Sigmoid colon (tissue), 6 donors: ENCODE measurements at regions not wholly inside any gene's neighbourhood (a gene's known extent, or its start where the extent isn't known, plus 50 kb on each side); places are given as distances from the start of the nearest gene placed in this dataset.

Experiments
- DNase-seq: peaks from one replicate; pipeline ENCODE4 v3.0.0-alpha.2; 2019
- H3K27ac ChIP-seq, 4 donors: fragments of 200-600 bp; sonication (generic); one replicate each; pipeline ENCODE4 v1.5.1; 2016 to 2019; ENCODE audit warnings: mild to moderate bottlenecking in 1 of 4
- H3K27me3 ChIP-seq, 3 donors: fragments of 200-600 bp; sonication (generic); one replicate each; pipeline ENCODE4 v1.5.1; 2019; ENCODE audit warnings: mild to moderate bottlenecking in 1 of 3
- H3K36me3 ChIP-seq, 4 donors: fragments of 200-600 bp; sonication (generic); one replicate each; pipeline ENCODE4 v1.5.1; 2016 to 2019
- H3K4me1 ChIP-seq, 4 donors: fragments of 200-600 bp; sonication (generic); one replicate each; pipeline ENCODE4 v1.5.1; 2017 to 2019
- H3K4me3 ChIP-seq, 4 donors: fragments of 200-600 bp; sonication (generic); one replicate each; pipeline ENCODE4 v1.5.1; 2017 to 2019; ENCODE audit warnings: mild to moderate bottlenecking in 2 of 4, moderate library complexity in 1 of 4
- H3K9me3 ChIP-seq, 4 donors: fragments of 200-600 bp in 3 of 4; sonication (generic) in 3 of 4; one replicate each; pipeline versions ENCODE4 v1.5.1 to v1.6.1; 2013 to 2019
- EP300 ChIP-seq, 4 donors: sonication (generic); formaldehyde crosslinking; IDR thresholded peaks; one replicate each; pipeline ENCODE4 v1.6.1; 2017; ENCODE audit warnings: antibody characterized with exemption in 4 of 4
- POLR2A ChIP-seq, 2 donors: fragments of 450-650 bp; IDR thresholded peaks; one replicate each; pipeline ENCODE4 v1.6.1; 2016; ENCODE audit warnings: antibody characterized with exemption in 2 of 2, mild to moderate bottlenecking in 2 of 2, moderate library complexity in 2 of 2
- POLR2AphosphoS5 ChIP-seq, 4 donors: sonication (generic); formaldehyde crosslinking; IDR thresholded peaks; one replicate each; pipeline ENCODE4 v1.6.1; 2017; ENCODE audit warnings: antibody characterized with exemption in 4 of 4
- WGBS, 2 donors: extraction: QIAGEN DNeasy Blood & Tissue Kit; methylation state at CpG; one replicate each; pipeline ENCODE4 v1.1.7; 2013; 5-methylcytosine and 5-hydroxymethylcytosine counted together
- intact Hi-C: fragments of 100-400 bp; cut with DNase I; formaldehyde crosslinking; loops from one replicate; pipeline ENCODE4 v1.15.1; 2023
- TF ChIP-seq, protein P1 (sequence below), 4 experiments: fragments of 450-650 bp in 3 of 4; fragments of 200-600 bp in 1 of 4; IDR thresholded peaks; one replicate each; pipeline ENCODE4 v1.5.1; 2016 to 2019; ENCODE audit warnings: antibody characterized with exemption in 4 of 4, mild to moderate bottlenecking in 3 of 4, moderate library complexity in 2 of 4
- donor health status: healthy with polysubstance abuse.
- donor health status: healthy.

DNA sequence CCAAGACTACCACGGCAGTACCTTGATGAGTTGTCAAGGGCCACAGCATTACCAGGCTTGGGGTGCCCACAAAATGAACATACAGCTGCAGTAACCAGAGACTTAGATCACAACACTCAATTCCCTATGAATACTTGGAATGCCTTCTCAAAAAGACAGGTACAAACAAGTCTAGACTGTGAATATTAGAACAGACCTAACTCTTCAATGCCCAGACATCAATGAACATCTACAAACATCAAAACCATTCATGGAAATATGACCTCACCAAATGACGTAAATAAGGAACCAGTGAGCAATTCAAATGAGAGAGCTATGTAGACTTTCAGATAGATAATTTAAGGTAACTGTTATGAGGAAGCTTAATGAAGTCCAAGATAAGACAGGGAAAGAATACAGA, 185.1 kb upstream of the POU1F1 start:
- TF ChIP-seq EP300 (IDR thresholded peaks at IDR 0.05) (no peak), POLR2A (IDR thresholded peaks at IDR 0.05) (no peak), POLR2AphosphoS5 (IDR thresholded peaks at IDR 0.05) (no peak)
- TF ChIP-seq, protein P1, sequence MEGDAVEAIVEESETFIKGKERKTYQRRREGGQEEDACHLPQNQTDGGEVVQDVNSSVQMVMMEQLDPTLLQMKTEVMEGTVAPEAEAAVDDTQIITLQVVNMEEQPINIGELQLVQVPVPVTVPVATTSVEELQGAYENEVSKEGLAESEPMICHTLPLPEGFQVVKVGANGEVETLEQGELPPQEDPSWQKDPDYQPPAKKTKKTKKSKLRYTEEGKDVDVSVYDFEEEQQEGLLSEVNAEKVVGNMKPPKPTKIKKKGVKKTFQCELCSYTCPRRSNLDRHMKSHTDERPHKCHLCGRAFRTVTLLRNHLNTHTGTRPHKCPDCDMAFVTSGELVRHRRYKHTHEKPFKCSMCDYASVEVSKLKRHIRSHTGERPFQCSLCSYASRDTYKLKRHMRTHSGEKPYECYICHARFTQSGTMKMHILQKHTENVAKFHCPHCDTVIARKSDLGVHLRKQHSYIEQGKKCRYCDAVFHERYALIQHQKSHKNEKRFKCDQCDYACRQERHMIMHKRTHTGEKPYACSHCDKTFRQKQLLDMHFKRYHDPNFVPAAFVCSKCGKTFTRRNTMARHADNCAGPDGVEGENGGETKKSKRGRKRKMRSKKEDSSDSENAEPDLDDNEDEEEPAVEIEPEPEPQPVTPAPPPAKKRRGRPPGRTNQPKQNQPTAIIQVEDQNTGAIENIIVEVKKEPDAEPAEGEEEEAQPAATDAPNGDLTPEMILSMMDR (IDR thresholded peaks at IDR 0.05): no peak
- no peaks in the 10 kb centered on the region for H3K36me3 ChIP-seq
- intact Hi-C loops: no loop called here
- DNase-seq: no peak
- no peak overlapping the region for H3K4me3 ChIP-seq
- no peaks in the 10 kb centered on the region for H3K9me3 ChIP-seq
- WGBS, 2 donors: 93 to 96% methylated on average over 2 of the region's 2 CpGs
- H3K27me3 ChIP-seq: no peaks in the 10 kb centered on the region
- no peak overlapping the region for H3K27ac ChIP-seq
- H3K4me1 ChIP-seq: no peaks in the 10 kb centered on the region

DNA sequence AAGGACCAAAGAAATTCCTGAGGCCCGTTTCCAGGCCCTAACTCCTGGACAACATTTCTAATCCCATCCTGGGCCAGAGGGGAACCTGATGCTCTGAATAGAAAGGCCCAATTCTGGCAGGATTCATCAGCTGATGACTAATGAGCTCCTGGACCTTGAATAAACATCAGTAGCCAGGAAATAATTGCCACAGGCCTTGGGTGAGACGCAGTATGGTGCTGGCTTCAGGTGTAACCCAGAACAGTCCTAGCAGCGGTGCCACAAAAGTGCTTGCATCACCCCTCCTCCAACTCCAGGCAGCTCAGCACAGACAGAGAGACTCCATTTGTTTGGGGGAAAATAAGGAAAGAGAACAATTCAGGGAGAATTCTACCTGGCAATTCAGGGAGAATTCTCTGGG, 184.7 kb upstream of the POU1F1 start:
- no peaks in the 10 kb centered on the region for H3K9me3 ChIP-seq
- no peaks in the 10 kb centered on the region for H3K36me3 ChIP-seq
- no peaks in the 10 kb centered on the region for H3K4me1 ChIP-seq
- intact Hi-C loops: no loop called here
- H3K4me3 ChIP-seq: no peak overlapping the region
- H3K27me3 ChIP-seq: no peaks in the 10 kb centered on the region
- TF ChIP-seq POLR2AphosphoS5 (IDR thresholded peaks at IDR 0.05) (no peak), POLR2A (IDR thresholded peaks at IDR 0.05) (no peak), EP300 (IDR thresholded peaks at IDR 0.05) (no peak)
- TF ChIP-seq, protein P1 (IDR thresholded peaks at IDR 0.05): no peak
- WGBS, 2 donors: 83 to 90% methylated on average over 3 of the region's 3 CpGs
- no peak for DNase-seq
- H3K27ac ChIP-seq: no peak overlapping the region

DNA sequence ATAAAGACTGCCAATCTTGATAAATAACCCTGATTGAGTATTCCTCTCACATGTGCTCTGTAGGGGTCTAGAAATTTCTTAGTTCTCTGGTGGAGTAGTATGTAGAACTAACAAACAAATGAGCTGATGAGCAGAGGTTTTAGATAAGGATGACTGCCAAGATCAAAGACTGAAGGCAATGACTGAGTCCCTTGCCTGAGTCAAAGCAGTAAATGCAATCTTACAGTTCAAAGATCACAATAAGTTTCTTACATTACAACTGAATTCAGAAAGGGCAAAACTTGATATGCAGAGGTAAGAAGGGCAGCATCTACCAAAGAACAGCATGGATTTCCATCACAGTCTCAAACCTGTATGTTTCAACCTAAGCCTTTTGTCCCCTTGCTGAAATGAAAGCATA, 172.2 kb upstream of the POU1F1 start:
- Histone ChIP-seq H3K9me3 (no peaks in the 10 kb centered on the region), H3K27me3 (no peaks in the 10 kb centered on the region), H3K4me1 (no peaks in the 10 kb centered on the region), H3K36me3 (no peaks in the 10 kb centered on the region), H3K27ac (no peak overlapping the region), H3K4me3 (no peak overlapping the region)
- TF ChIP-seq POLR2AphosphoS5 (IDR thresholded peaks at IDR 0.05) (no peak), POLR2A (IDR thresholded peaks at IDR 0.05) (no peak), EP300 (IDR thresholded peaks at IDR 0.05) (no peak)
- TF ChIP-seq, protein P1 (IDR thresholded peaks at IDR 0.05): no peak
- no peak for DNase-seq
- intact Hi-C loops: no loop called here

DNA sequence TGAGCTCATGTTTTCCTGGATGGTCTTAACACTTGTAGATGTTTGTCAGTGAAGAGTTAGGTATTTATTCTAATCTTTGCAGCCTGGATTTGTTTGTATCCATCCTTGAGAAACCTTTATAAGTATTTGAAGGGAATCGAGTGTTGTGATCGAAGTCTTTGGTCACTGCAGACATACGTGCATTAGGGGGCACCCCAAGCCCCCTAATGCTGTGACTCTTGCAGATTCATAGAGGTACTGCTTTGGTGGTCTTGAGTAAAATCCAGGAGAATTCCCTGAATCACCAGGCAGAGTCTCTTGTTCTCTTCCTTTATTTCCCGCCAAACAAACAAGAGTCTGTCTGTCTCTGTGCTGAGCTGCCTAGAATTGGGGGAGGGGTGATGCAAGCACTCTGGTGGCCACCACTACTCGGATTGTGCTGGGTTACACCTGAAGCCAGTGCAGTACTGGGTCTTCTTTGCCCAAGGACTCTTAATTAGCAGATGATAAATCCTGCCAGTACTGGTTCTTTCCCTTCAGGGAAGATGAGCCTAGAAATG, 170.5 kb upstream of the POU1F1 start:
- H3K9me3 ChIP-seq: no peaks in the 10 kb centered on the region
- DNase-seq: no peak
- no peak for TF ChIP-seq POLR2A (IDR thresholded peaks at IDR 0.05)
- TF ChIP-seq EP300 (IDR thresholded peaks at IDR 0.05): no peak
- TF ChIP-seq, protein P1 (IDR thresholded peaks at IDR 0.05): no peak
- no peak for TF ChIP-seq POLR2AphosphoS5 (IDR thresholded peaks at IDR 0.05)
- no peaks in the 10 kb centered on the region for H3K4me1 ChIP-seq
- no peaks in the 10 kb centered on the region for H3K27me3 ChIP-seq
- no peak overlapping the region for H3K27ac ChIP-seq
- no peaks in the 10 kb centered on the region for H3K36me3 ChIP-seq
- WGBS, 2 donors: 68 to 70% methylated on average over 5 of the region's 5 CpGs
- no peak overlapping the region for H3K4me3 ChIP-seq
- intact Hi-C loops: no loop called here

DNA sequence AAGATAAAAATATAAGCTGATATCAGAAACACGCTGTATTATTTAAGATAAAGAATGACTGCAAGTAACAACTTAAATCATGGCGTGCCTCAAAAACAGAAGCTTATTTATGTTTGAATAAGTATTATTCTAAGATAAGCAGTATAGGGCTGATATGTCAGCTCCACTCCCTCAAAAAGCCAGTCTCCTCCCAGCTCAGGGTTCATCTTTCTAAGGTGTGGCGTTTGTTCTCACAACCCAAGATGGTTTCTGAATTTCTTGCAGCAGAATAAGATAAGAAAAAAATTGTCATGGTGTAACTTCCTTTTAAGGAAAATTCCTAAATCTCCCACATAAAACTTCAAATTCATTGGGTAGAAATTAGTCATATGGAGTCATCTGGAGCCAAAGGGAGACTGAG, 166.1 kb upstream of the POU1F1 start:
- Histone ChIP-seq H3K4me1 (no peaks in the 10 kb centered on the region), H3K36me3 (no peaks in the 10 kb centered on the region), H3K4me3 (no peak overlapping the region), H3K27ac (no peak overlapping the region), H3K27me3 (no peaks in the 10 kb centered on the region), H3K9me3 (no peaks in the 10 kb centered on the region)
- TF ChIP-seq POLR2AphosphoS5 (IDR thresholded peaks at IDR 0.05): no peak
- no peak for TF ChIP-seq POLR2A (IDR thresholded peaks at IDR 0.05)
- TF ChIP-seq, protein P1 (IDR thresholded peaks at IDR 0.05): no peak
- TF ChIP-seq EP300 (IDR thresholded peaks at IDR 0.05): no peak
- intact Hi-C loops: no loop called here
- DNase-seq: no peak
- 22 to 74% methylated on average over 3 of the region's 3 CpGs for WGBS, 2 donors
